Neural progenitor cell (in vitro differentiated cells): ENCODE measurements at regions not wholly inside any gene's neighbourhood (a gene's known extent, or its start where the extent isn't known, plus 50 kb on each side); places are given as distances from the start of the nearest gene placed in this dataset.

Experiments
- DNase-seq: peaks from one replicate; pipeline ENCODE4 v3.0.0-alpha.2; 2016; ENCODE audit warnings: low spot score
- H2AFZ ChIP-seq: fragments of 200-600 bp; sonication (generic); replicated peaks from 2 replicates; pipeline ENCODE4 v1.6.1; 2016; ENCODE audit warnings: antibody characterized with exemption
- H3F3A ChIP-seq: fragments of 200-600 bp; sonication (generic); 2 replicates; pipeline ENCODE4 v1.6.1; 2016; ENCODE audit warnings: antibody characterized with exemption, low read depth
- H3K27ac ChIP-seq: fragments of 200-600 bp; sonication (generic); 2 replicates; pipeline ENCODE4 v1.5.1; 2016; ENCODE audit warnings: mild to moderate bottlenecking
- H3K27me3 ChIP-seq: fragments of 200-600 bp; sonication (generic); 2 replicates; pipeline ENCODE4 v1.6.1; 2016; ENCODE audit warnings: mild to moderate bottlenecking, moderate library complexity
- H3K36me3 ChIP-seq: fragments of 200-600 bp; sonication (generic); 2 replicates; pipeline ENCODE4 v1.5.1; 2016
- H3K4me1 ChIP-seq: fragments of 200-600 bp; sonication (generic); 2 replicates; pipeline ENCODE4 v1.6.1; 2016; ENCODE audit warnings: mixed run types
- H3K4me2 ChIP-seq: fragments of 200-600 bp; sonication (generic); 2 replicates; pipeline ENCODE4 v1.6.1; 2016
- H3K4me3 ChIP-seq: fragments of 200-600 bp; sonication (generic); 2 replicates; pipeline ENCODE4 v1.5.1; 2016
- H3K79me2 ChIP-seq: fragments of 200-600 bp; sonication (generic); 2 replicates; pipeline ENCODE4 v1.6.1; 2016; ENCODE audit warnings: low read depth
- H3K9ac ChIP-seq: fragments of 200-600 bp; sonication (generic); 2 replicates; pipeline ENCODE4 v1.6.1; 2016
- H3K9me3 ChIP-seq: fragments of 200-600 bp; sonication (generic); 2 replicates; pipeline ENCODE4 v1.5.1; 2016; ENCODE audit warnings: low read depth
- H4K20me1 ChIP-seq: fragments of 200-600 bp; sonication (generic); 2 replicates; pipeline ENCODE4 v1.6.1; 2016; ENCODE audit warnings: low read depth
- H3K27ac Mint-ChIP-seq: 3 replicates; pipeline ENCODE4 v1.8.0; 2021; ENCODE audit warnings: mixed read lengths
- H3K27me3 Mint-ChIP-seq: 2 replicates; pipeline ENCODE4 v1.8.0; 2022; ENCODE audit warnings: low read depth, mild to moderate bottlenecking, inconsistent platforms, moderate library complexity, mixed read lengths; ENCODE audit not compliant: insufficient read depth
- H3K36me3 Mint-ChIP-seq: 3 replicates; pipeline ENCODE4 v1.8.0; 2021; ENCODE audit warnings: mixed read lengths
- H3K4me1 Mint-ChIP-seq: 3 replicates; pipeline ENCODE4 v1.8.0; 2021; ENCODE audit warnings: mixed read lengths
- H3K4me3 Mint-ChIP-seq: 3 replicates; pipeline ENCODE4 v1.8.0; 2021; ENCODE audit warnings: mild to moderate bottlenecking, moderate library complexity, mixed read lengths
- H3K9me3 Mint-ChIP-seq: 3 replicates; pipeline ENCODE4 v1.8.0; 2020; ENCODE audit warnings: mixed read lengths
- EZH2 ChIP-seq: fragments of 200-600 bp; sonication (generic); IDR thresholded peaks from 2 replicates; pipeline ENCODE4 v1.6.1; 2017; ENCODE audit warnings: antibody characterized with exemption, mild to moderate bottlenecking, moderate library complexity
- EZH2phosphoT487 ChIP-seq: fragments of 200-600 bp; sonication (generic); IDR thresholded peaks from 2 replicates; pipeline ENCODE4 v1.6.1; 2017; ENCODE audit warnings: antibody characterized with exemption
- TF ChIP-seq, protein P1 (sequence below): fragments of 200-600 bp; sonication (generic); IDR thresholded peaks from 2 replicates; pipeline ENCODE4 v1.5.1; 2017; ENCODE audit warnings: antibody characterized with exemption, mild to moderate bottlenecking

DNA sequence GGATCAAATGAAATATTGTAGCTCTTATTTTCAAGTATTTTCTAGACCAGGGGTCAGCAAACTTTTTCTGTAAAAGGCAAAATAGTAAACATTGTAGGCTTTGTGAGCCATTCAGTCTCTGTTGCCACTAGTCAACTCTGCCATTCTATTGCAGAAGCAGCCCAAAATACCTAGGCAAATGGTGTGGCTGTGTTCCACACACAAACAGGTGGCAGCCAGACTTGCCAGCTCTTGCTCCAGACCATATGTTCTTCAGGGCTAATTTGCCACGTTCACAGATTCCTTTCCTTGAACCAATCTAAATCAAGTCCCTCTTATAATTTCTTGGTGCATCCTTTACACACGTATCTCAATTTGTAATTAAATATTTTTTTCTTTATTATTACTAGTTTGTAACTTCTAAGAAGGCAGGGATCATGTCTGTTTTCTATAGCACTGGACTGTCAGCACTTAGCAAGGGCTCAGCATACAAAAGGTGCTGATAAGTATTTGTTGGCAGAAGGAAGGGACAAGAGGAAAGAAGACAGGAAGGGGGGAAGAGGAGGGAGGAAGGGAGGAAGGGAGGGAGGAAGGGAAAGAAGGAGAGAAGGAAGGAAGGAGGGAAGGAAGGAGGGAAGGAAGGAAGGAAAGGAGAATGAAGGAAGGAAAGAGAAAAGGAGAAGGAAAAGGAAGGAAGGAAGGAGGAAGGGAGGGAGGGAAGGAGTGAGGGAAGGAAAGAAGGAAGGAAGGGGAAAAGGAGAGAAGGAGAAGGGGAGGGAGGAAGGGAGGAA lies 106.5 kb upstream of the EDEM3 start:
- Mint-ChIP-seq H3K27ac (no peak overlapping the region), H3K9me3 (no peaks in the 10 kb centered on the region), H3K4me1 (no peaks in the 10 kb centered on the region), H3K27me3 (no peaks in the 10 kb centered on the region), H3K4me3 (no peak overlapping the region), H3K36me3 (no peaks in the 10 kb centered on the region)
- no peaks in the 10 kb centered on the region for H3K9me3 ChIP-seq
- H3K79me2 ChIP-seq = no peaks in the 10 kb centered on the region
- no peak overlapping the region for H3K27ac ChIP-seq
- no peak overlapping the region for H3K4me2 ChIP-seq
- no peak for TF ChIP-seq EZH2phosphoT487
- TF ChIP-seq, protein P1, sequence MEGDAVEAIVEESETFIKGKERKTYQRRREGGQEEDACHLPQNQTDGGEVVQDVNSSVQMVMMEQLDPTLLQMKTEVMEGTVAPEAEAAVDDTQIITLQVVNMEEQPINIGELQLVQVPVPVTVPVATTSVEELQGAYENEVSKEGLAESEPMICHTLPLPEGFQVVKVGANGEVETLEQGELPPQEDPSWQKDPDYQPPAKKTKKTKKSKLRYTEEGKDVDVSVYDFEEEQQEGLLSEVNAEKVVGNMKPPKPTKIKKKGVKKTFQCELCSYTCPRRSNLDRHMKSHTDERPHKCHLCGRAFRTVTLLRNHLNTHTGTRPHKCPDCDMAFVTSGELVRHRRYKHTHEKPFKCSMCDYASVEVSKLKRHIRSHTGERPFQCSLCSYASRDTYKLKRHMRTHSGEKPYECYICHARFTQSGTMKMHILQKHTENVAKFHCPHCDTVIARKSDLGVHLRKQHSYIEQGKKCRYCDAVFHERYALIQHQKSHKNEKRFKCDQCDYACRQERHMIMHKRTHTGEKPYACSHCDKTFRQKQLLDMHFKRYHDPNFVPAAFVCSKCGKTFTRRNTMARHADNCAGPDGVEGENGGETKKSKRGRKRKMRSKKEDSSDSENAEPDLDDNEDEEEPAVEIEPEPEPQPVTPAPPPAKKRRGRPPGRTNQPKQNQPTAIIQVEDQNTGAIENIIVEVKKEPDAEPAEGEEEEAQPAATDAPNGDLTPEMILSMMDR = no peak
- TF ChIP-seq EZH2 = no peak
- no peaks in the 10 kb centered on the region for H3K36me3 ChIP-seq
- no peaks in the 10 kb centered on the region for H3K4me1 ChIP-seq
- H2AFZ ChIP-seq = no peak overlapping the region
- no peaks in the 10 kb centered on the region for H4K20me1 ChIP-seq
- no peaks in the 10 kb centered on the region for H3F3A ChIP-seq
- H3K27me3 ChIP-seq = no peaks in the 10 kb centered on the region
- no peak overlapping the region for H3K9ac ChIP-seq
- no peak overlapping the region for H3K4me3 ChIP-seq
- no peak for DNase-seq

DNA sequence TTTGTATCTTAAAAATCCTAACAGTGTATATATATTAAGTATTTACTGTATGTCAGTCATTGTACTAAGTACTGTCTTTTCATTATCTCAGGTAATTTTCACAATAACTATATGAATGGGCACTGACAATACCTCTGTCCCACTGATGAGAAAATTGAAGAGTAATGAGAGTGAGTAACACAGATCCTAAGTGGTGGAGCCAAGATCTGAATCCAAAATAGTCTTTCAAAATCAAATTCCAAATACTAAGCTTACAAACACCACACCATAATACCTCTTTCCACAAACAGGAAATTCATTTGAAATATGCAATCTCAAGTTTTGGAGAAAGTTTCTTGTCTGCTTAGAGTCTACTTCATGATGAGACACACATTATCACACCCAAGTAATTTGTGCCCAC lies 105.9 kb upstream of the EDEM3 start:
- no peak overlapping the region for H3K4me3 Mint-ChIP-seq
- no peaks in the 10 kb centered on the region for H3K4me1 Mint-ChIP-seq
- Histone ChIP-seq H3K4me1 (no peaks in the 10 kb centered on the region), H3K9me3 (no peaks in the 10 kb centered on the region), H2AFZ (no peak overlapping the region), H3K27ac (no peak overlapping the region), H3K36me3 (no peaks in the 10 kb centered on the region), H3K4me2 (no peak overlapping the region), H4K20me1 (no peaks in the 10 kb centered on the region), H3K9ac (no peak overlapping the region), H3K79me2 (no peaks in the 10 kb centered on the region), H3K4me3 (no peak overlapping the region), H3F3A (no peaks in the 10 kb centered on the region), H3K27me3 (no peaks in the 10 kb centered on the region)
- H3K36me3 Mint-ChIP-seq = no peaks in the 10 kb centered on the region
- no peaks in the 10 kb centered on the region for H3K27me3 Mint-ChIP-seq
- H3K27ac Mint-ChIP-seq = no peak overlapping the region
- no peak for DNase-seq
- H3K9me3 Mint-ChIP-seq = no peaks in the 10 kb centered on the region
- TF ChIP-seq, protein P1 = no peak
- TF ChIP-seq EZH2 (no peak), EZH2phosphoT487 (no peak)

DNA sequence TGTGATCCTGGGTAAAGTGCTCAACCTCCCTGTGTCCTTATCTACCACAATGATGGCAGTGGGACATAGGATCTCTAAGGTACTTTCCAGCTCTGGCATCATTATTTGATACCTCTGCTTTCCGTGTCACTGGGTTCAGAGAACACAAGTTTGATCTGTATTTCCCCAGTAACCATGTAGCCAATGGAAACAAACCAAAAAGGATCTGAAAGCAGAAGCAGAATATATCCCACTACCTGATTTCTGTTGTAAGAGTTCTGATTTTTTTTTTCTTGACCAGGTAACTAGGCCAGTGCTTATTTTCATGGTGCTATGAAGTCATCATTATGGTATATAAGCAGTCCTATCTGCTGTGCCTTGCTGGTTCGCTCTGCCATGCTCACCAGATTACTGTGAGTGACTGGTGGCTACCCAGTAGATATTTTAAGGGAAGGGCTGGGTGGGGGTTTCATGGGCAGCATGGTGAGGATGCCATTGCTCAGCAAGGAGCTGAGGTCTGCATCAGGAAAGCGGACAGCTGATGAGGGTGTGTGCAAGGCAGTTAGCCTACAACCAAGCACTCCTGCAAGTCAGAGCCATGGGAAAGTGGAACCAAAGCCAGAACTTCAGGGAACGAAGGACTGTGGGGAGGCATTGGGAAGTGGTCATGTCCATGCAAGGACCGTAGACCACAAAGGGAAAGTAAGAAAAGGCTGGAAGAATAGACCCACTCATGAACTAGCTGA lies 104.9 kb upstream of the EDEM3 start:
- Histone ChIP-seq H3K27me3 (no peaks in the 10 kb centered on the region), H4K20me1 (no peaks in the 10 kb centered on the region), H3K9me3 (no peaks in the 10 kb centered on the region), H3F3A (no peaks in the 10 kb centered on the region), H3K4me1 (no peaks in the 10 kb centered on the region), H3K4me2 (no peak overlapping the region), H3K9ac (no peak overlapping the region), H3K27ac (no peak overlapping the region), H2AFZ (peak overlapping the region; percentile 38), H3K36me3 (no peaks in the 10 kb centered on the region), H3K79me2 (no peaks in the 10 kb centered on the region), H3K4me3 (no peak overlapping the region)
- TF ChIP-seq EZH2phosphoT487 (no peak), EZH2 (no peak)
- TF ChIP-seq, protein P1 = no peak
- Mint-ChIP-seq H3K36me3 (no peaks in the 10 kb centered on the region), H3K4me1 (no peaks in the 10 kb centered on the region), H3K9me3 (no peaks in the 10 kb centered on the region), H3K27me3 (no peaks in the 10 kb centered on the region), H3K4me3 (no peak overlapping the region), H3K27ac (no peak overlapping the region)
- DNase-seq = no peak
